Natural killer cell (primary cell): ENCODE measurements at regions not wholly inside any gene's neighbourhood (a gene's known extent, or its start where the extent isn't known, plus 50 kb on each side); places are given as distances from the start of the nearest gene placed in this dataset.
"Not testable (repeated sequence)": the region's sequence is repeated elsewhere in the genome, so short reads cannot be mapped to it uniquely, and the experiment has no call there.

Source experiments
- ATAC-seq, 3 donors: fragments of 150-1000 bp in 2 of 3; fragments of 200-7000 bp in 1 of 3; cut with Tn5 transposase; 1 replicate in 1 of 3; 2 replicates in 2 of 3; pipeline ENCODE4 v1.10.0; 2021; ENCODE audit warnings: mild to moderate bottlenecking in 2 of 3, moderate library complexity in 2 of 3
- DNase-seq, 2 donors: peaks; one replicate each; pipeline versions ENCODE4 v3.0.0 to v3.0.0-alpha.2; 2013 to 2021; ENCODE audit warnings: mixed read lengths in 1 of 2
- H3K27ac ChIP-seq: one replicate; pipeline ENCODE4 v1.5.1; 2013; ENCODE audit warnings: mild to moderate bottlenecking, low read length
- H3K27me3 ChIP-seq: one replicate; pipeline ENCODE4 v1.6.1; 2013; ENCODE audit warnings: low read length; ENCODE audit not compliant: control insufficient read depth, insufficient read depth
- H3K36me3 ChIP-seq: one replicate; pipeline ENCODE4 v1.6.1; 2013; ENCODE audit warnings: low read length; ENCODE audit not compliant: control insufficient read depth, insufficient read depth
- H3K4me1 ChIP-seq: one replicate; pipeline ENCODE4 v1.6.1; 2013; ENCODE audit warnings: low read length; ENCODE audit not compliant: control insufficient read depth, insufficient read depth
- H3K4me3 ChIP-seq: one replicate; pipeline ENCODE4 v1.5.1; 2013; ENCODE audit warnings: low read length
- H3K9me3 ChIP-seq: one replicate; pipeline ENCODE4 v1.6.1; 2013; ENCODE audit warnings: low read length; ENCODE audit not compliant: control insufficient read depth, insufficient read depth
- H3K27ac Mint-ChIP-seq, 2 donors: one replicate each; pipeline ENCODE4 v1.8.0; 2022; ENCODE audit warnings: mild to moderate bottlenecking in 2 of 2, mixed read lengths in 2 of 2, moderate library complexity in 1 of 2
- H3K27me3 Mint-ChIP-seq, 2 donors: one replicate each; pipeline ENCODE4 v1.8.0; 2022; ENCODE audit warnings: low read depth in 2 of 2, mixed read lengths in 2 of 2
- H3K36me3 Mint-ChIP-seq: one replicate; pipeline ENCODE4 v1.8.0; 2022; ENCODE audit warnings: mixed read lengths
- H3K4me1 Mint-ChIP-seq, 2 donors: one replicate each; pipeline ENCODE4 v1.8.0; 2022; ENCODE audit warnings: mixed read lengths in 2 of 2
- H3K4me3 Mint-ChIP-seq: one replicate; pipeline ENCODE4 v1.8.0; 2022; ENCODE audit warnings: mild to moderate bottlenecking, moderate library complexity, mixed read lengths
- H3K9me3 Mint-ChIP-seq, 2 donors: one replicate each; pipeline ENCODE4 v1.8.0; 2022; ENCODE audit warnings: mixed read lengths in 2 of 2
- WGBS: methylation state at CpG from one replicate; pipeline ENCODE4 v1.1.7; 2013; ENCODE audit warnings: missing lambda C conversion rate; ENCODE audit not compliant: insufficient coverage; 5-methylcytosine and 5-hydroxymethylcytosine counted together
- intact Hi-C: fragments of 100-400 bp; cut with micrococcal nuclease; formaldehyde crosslinking; loops from one replicate; pipeline ENCODE4 v1.14.2; 2022
- TF ChIP-seq, protein P1 (sequence below): fragments of 200-600 bp; IDR thresholded peaks from one replicate; pipeline ENCODE4 v1.8.0; 2022; ENCODE audit warnings: antibody characterized with exemption

GRCh38 chr3:20380295-20380694, 194.3 kb upstream of the SGO1 start:
- H3K4me3 ChIP-seq, result no peak overlapping the region
- no peaks in the 10 kb centered on the region for H3K27me3 ChIP-seq
- ATAC-seq, result no peak
- no peaks in the 10 kb centered on the region for H3K9me3 ChIP-seq
- WGBS, result 90% methylated on average over 1 of the region's 1 CpG
- no peaks in the 10 kb centered on the region for H3K36me3 Mint-ChIP-seq
- H3K9me3 Mint-ChIP-seq, result no peaks in the 10 kb centered on the region
- no peak overlapping the region for H3K4me3 Mint-ChIP-seq
- DNase-seq, result no peak
- no peaks in the 10 kb centered on the region for H3K27me3 Mint-ChIP-seq
- H3K4me1 Mint-ChIP-seq, result no peaks in the 10 kb centered on the region
- TF ChIP-seq, protein P1, sequence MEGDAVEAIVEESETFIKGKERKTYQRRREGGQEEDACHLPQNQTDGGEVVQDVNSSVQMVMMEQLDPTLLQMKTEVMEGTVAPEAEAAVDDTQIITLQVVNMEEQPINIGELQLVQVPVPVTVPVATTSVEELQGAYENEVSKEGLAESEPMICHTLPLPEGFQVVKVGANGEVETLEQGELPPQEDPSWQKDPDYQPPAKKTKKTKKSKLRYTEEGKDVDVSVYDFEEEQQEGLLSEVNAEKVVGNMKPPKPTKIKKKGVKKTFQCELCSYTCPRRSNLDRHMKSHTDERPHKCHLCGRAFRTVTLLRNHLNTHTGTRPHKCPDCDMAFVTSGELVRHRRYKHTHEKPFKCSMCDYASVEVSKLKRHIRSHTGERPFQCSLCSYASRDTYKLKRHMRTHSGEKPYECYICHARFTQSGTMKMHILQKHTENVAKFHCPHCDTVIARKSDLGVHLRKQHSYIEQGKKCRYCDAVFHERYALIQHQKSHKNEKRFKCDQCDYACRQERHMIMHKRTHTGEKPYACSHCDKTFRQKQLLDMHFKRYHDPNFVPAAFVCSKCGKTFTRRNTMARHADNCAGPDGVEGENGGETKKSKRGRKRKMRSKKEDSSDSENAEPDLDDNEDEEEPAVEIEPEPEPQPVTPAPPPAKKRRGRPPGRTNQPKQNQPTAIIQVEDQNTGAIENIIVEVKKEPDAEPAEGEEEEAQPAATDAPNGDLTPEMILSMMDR, result no peak
- no peaks in the 10 kb centered on the region for H3K4me1 ChIP-seq
- no peak overlapping the region for H3K27ac Mint-ChIP-seq
- no peak overlapping the region for H3K27ac ChIP-seq
- H3K36me3 ChIP-seq, result no peaks in the 10 kb centered on the region
- intact Hi-C loops, result no loop called here

DNA sequence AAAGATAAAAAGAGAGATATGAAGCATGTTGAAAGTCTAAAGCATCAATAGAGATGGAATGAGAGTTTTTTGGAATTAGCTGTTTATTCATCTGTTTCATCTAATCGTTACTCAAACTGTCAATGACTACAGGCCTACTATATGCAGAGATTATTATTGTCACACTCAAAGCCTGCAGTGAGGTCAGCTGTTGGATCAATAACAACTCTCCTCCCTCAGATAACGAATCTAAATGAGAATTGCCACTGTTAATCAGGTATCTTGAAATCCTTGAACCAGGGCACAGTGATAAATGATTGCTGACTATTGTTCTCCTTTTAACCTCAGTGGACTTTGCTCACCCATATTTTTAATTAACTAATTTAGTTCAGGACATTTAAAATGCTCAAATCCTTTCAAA, 192.3 kb upstream of the SGO1 start:
- intact Hi-C loops, result no loop called here
- Histone ChIP-seq H3K27ac (no peak overlapping the region), H3K36me3 (no peaks in the 10 kb centered on the region), H3K4me1 (no peaks in the 10 kb centered on the region), H3K27me3 (no peaks in the 10 kb centered on the region), H3K4me3 (no peak overlapping the region), H3K9me3 (no peaks in the 10 kb centered on the region)
- Mint-ChIP-seq H3K27ac (no peak overlapping the region), H3K4me1 (no peaks in the 10 kb centered on the region), H3K27me3 (no peaks in the 10 kb centered on the region), H3K36me3 (no peaks in the 10 kb centered on the region), H3K9me3 (no peaks in the 10 kb centered on the region), H3K4me3 (no peak overlapping the region)
- no peak for ATAC-seq
- DNase-seq, result no peak
- TF ChIP-seq, protein P1, result no peak
- 88% methylated on average over 2 of the region's 2 CpGs for WGBS

- intact Hi-C loops, result no loop called here
- Histone ChIP-seq H3K36me3 (no peaks in the 10 kb centered on the region), H3K27ac (no peak overlapping the region), H3K27me3 (no peaks in the 10 kb centered on the region), H3K9me3 (no peaks in the 10 kb centered on the region), H3K4me3 (no peak overlapping the region), H3K4me1 (no peaks in the 10 kb centered on the region)
- TF ChIP-seq, protein P1, result no peak
- no peak for DNase-seq
- Mint-ChIP-seq H3K36me3 (no peaks in the 10 kb centered on the region), H3K4me1 (no peaks in the 10 kb centered on the region), H3K27ac (no peak overlapping the region), H3K4me3 (no peak overlapping the region), H3K9me3 (peaks cover 0 to 2% of the 10 kb centered on the region in 2 donors), H3K27me3 (no peaks in the 10 kb centered on the region)
- ATAC-seq, result no peak
Measured at GRCh38 chr3:20376665-20377217, 190.7 kb upstream of the SGO1 start.

GRCh38 chr3:20375302-20375701, 189.3 kb upstream of the SGO1 start:
- H3K4me1 Mint-ChIP-seq, result no peaks in the 10 kb centered on the region
- H3K9me3 ChIP-seq, result no peaks in the 10 kb centered on the region
- no peaks in the 10 kb centered on the region for H3K36me3 ChIP-seq
- no peaks in the 10 kb centered on the region for H3K27me3 ChIP-seq
- no peaks in the 10 kb centered on the region for H3K4me1 ChIP-seq
- H3K27ac Mint-ChIP-seq, result no peak overlapping the region
- peaks cover 0 to 2% of the 10 kb centered on the region in 2 donors for H3K9me3 Mint-ChIP-seq
- TF ChIP-seq, protein P1, result no peak
- H3K27me3 Mint-ChIP-seq, result no peaks in the 10 kb centered on the region
- no peak overlapping the region for H3K4me3 ChIP-seq
- H3K27ac ChIP-seq, result no peak overlapping the region
- H3K4me3 Mint-ChIP-seq, result no peak overlapping the region
- H3K36me3 Mint-ChIP-seq, result no peaks in the 10 kb centered on the region
- DNase-seq (no peak), ATAC-seq (no peak)
- WGBS, result 75% methylated on average over 2 of the region's 2 CpGs
- intact Hi-C loops, result no loop called here

GRCh38 chr3:20370273-20371063, 184.5 kb upstream of the SGO1 start:
- intact Hi-C loops, H3K4me3 Mint-ChIP-seq, H3K4me1 ChIP-seq, H3K27ac Mint-ChIP-seq, ATAC-seq, H3K36me3 ChIP-seq, DNase-seq, H3K27me3 ChIP-seq, H3K27me3 Mint-ChIP-seq, H3K4me1 Mint-ChIP-seq, H3K4me3 ChIP-seq, H3K9me3 Mint-ChIP-seq, H3K27ac ChIP-seq, H3K36me3 Mint-ChIP-seq, H3K9me3 ChIP-seq: not testable (repeated sequence)
- WGBS, result 93% methylated on average over 23 of the region's 23 CpGs
